Spleen (tissue), 7 donors: ENCODE measurements at regions not wholly inside any gene's neighbourhood (a gene's known extent, or its start where the extent isn't known, plus 50 kb on each side); places are given as distances from the start of the nearest gene placed in this dataset.

Source experiments
- POLR2A ChIP-seq, 3 donors: fragments of 450-650 bp; IDR thresholded peaks; one replicate each; pipeline ENCODE4 v1.5.1; 2017; ENCODE audit warnings: antibody characterized with exemption in 3 of 3, mild to moderate bottlenecking in 1 of 3
- TF ChIP-seq, protein P1 (sequence below), 11 experiments: fragments of 200-600 bp in 7 of 11; fragments of 450-650 bp in 4 of 11; sonication (generic) in 4 of 11; IDR thresholded peaks in 8 of 11; conservative IDR thresholded peaks in 3 of 11; 1 replicate in 7 of 11; 2 replicates in 4 of 11; pipeline versions ENCODE4 v1.4.0 to v1.8.0; 2016 to 2021; ENCODE audit warnings: antibody characterized with exemption in 11 of 11, inconsistent platforms in 4 of 11, mild to moderate bottlenecking in 1 of 11
- donor health status: DM: no; HTN: no; CAD: no; lungs with moderate emphysema.
- donor health status: DM: no; HTN: no; CAD: no.
- donor health status: DM: no; HTN: no; CAD: no.

DNA sequence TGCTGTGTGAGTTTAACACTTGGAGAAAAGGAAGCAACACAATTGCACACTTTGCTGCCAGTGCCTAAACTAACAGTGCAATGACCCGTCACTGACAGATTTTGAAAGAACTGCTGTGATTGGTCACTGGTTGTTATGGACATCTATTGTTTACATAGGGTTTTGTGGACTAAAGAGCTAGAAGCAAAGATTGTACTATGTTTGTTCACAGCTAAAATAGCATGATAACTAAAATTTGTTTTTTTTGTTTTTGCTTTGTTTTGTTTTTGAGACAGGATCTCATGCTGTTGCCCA is 112.4 kb upstream of the GOLGA8J start:
- TF ChIP-seq, protein P1, sequence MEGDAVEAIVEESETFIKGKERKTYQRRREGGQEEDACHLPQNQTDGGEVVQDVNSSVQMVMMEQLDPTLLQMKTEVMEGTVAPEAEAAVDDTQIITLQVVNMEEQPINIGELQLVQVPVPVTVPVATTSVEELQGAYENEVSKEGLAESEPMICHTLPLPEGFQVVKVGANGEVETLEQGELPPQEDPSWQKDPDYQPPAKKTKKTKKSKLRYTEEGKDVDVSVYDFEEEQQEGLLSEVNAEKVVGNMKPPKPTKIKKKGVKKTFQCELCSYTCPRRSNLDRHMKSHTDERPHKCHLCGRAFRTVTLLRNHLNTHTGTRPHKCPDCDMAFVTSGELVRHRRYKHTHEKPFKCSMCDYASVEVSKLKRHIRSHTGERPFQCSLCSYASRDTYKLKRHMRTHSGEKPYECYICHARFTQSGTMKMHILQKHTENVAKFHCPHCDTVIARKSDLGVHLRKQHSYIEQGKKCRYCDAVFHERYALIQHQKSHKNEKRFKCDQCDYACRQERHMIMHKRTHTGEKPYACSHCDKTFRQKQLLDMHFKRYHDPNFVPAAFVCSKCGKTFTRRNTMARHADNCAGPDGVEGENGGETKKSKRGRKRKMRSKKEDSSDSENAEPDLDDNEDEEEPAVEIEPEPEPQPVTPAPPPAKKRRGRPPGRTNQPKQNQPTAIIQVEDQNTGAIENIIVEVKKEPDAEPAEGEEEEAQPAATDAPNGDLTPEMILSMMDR (IDR thresholded peaks at IDR 0.05 in 8 of 11, conservative IDR thresholded peaks at IDR 0.05 in 3 of 11) = no peak
- no peak for TF ChIP-seq POLR2A (IDR thresholded peaks at IDR 0.05)
